HG02943 (cell line): ENCODE measurements at regions not wholly inside any gene's neighbourhood (a gene's known extent, or its start where the extent isn't known, plus 50 kb on each side); places are given as distances from the start of the nearest gene placed in this dataset.

Source experiments
- ATAC-seq: cut with Tn5 transposase; IDR thresholded peaks from one replicate; pipeline ENCODE4 v1.9.1; 2021; ENCODE audit warnings: mild to moderate bottlenecking, low read depth, moderate library complexity; ENCODE audit not compliant: unreplicated experiment

DNA sequence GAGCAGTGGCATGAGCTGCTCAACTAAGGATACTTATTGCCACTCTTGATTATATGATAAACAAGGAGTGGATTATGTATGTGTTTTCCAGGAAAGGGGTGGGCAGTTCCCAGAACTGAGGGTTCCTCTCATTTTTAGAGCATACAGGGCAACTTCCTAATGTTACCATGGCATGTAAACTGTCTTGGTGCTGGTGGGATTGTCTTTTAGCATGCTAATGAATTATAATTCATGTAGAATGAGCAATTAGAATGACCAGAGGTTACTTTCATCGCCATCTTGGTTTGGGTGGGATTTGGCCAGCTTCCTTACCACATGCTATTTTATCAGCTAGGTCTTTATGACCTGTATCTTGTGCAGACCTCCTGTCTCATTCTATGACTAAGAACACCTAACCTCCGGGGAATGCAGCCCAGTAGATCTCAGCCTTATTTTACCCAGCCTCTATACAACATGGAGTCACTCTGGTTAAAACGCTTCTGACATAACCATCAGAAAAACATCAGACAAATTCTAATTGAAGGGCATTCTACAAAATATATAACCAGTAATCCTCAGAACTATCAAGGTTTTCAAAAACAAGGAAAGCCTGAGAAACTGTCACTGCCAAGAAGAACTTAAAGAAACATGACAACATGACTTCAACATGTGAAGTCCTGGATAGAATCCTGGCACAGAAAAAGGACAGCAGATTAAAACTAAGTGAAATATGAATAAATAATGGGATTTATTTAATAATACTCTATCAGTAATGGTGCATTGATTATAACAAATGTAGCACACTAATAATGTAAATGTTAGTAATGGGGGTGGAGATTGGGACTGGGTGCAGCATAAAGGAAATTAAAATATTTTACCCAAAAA is 365.0 kb downstream of the SEMA3D start:
- no peak for ATAC-seq

DNA sequence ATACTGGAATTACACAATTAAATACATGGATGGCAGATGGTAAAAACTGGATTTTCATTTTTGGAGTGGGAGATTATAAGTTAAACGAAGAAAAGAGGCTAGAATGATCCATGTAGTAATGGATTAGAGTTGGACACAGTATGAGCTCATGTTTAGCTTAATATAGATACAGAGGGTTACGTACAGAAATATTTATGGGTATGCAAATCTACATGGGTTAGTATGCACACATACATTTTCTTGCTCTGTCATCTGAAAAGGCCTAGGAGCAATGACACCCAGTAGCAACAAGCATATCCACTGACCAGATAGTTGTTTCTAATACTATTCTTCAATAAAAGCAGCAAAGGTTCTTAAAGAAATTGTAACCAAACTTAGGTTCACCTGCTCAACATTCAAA is 366.4 kb downstream of the SEMA3D start:
- ATAC-seq = no peak

GRCh38 chr7:84817016-84817415 is 369.8 kb downstream of the SEMA3D start:
- no peak for ATAC-seq

DNA sequence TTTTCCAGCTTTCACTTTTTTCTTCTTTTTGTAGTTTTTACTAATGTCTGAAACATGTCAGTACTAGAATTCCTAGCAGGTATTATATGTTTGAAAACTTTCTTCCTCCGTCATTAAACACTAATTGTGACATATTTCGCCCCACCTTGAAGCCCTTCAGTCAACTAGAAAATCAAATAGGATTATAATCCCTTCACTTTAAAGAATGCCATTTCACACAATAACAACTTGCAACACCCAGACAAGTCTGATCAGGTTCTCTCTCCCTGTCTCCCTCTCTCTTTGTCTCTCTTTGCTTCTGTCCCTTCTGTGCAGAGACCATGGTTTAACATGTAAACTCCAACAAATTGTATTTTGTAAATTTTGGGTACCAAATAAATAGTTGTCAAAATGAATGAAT is 373.5 kb downstream of the SEMA3D start:
- no peak for ATAC-seq

- ATAC-seq = no peak
Measured at GRCh38 chr7:84812021-84812420, 374.8 kb downstream of the SEMA3D start.

DNA sequence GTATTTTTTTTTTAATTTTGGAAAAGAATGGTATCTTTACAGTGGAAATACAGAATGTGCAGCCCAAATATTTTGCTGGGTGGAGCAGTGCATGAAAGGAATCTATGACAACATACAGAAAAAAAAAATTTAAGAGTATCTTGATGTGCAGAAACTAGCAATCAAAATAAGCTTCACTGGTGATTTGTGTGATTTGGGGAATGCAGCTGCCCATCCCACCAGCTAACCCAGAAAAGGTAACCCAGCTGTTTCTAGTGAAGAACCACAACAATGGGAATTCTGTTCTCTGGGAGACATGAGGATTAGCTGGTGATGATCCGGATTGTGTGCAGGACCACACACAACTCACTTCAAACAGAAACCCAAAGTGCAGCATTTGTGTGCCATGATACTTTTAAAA is 375.5 kb downstream of the SEMA3D start:
- ATAC-seq = no peak

- no peak for ATAC-seq
Measured at GRCh38 chr7:84809877-84810276, 377.0 kb downstream of the SEMA3D start.

- no peak for ATAC-seq
Measured at GRCh38 chr7:84803979-84804378, 382.9 kb downstream of the SEMA3D start.

GRCh38 chr7:84801396-84801795 is 385.5 kb downstream of the SEMA3D start:
- ATAC-seq = no peak

- ATAC-seq = no peak
Measured at GRCh38 chr7:84800846-84801245, 386.0 kb downstream of the SEMA3D start.

- ATAC-seq = no peak
Measured at GRCh38 chr7:84799106-84799505, 387.8 kb downstream of the SEMA3D start.

DNA sequence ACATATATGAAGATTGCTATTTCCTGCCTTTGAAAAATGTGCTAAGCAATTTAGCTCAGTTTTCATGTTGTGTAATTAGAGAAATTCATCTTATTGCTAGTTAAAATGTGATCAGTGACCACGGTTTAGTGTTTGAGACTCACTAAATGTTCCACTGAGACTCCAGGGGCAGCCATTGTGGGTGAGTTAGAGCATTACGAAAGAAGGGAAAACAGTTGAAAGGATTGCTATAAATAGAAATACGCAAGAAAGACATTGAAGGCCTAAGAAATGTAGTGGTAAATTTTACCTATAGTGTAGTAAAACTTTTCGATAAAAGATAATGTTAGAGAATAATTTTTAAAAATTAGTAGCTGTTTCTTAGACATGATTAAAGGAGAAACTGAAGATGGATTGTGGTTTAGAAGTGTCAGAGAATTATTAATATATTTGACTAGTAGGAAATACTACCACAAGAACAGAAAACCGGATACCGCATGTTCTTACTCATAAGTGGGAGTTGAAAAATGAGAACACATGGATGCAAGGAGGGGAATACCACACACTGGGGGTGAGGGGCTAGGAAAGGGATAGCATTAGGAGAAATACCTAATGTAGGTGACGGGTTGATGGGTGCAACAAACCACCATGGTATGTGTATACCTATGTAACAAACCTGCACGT is 394.5 kb downstream of the SEMA3D start:
- ATAC-seq = no peak

GRCh38 chr7:84790882-84791281 is 396.0 kb downstream of the SEMA3D start:
- no peak for ATAC-seq

GRCh38 chr7:84786073-84786472 is 400.8 kb downstream of the SEMA3D start:
- ATAC-seq = no peak

DNA sequence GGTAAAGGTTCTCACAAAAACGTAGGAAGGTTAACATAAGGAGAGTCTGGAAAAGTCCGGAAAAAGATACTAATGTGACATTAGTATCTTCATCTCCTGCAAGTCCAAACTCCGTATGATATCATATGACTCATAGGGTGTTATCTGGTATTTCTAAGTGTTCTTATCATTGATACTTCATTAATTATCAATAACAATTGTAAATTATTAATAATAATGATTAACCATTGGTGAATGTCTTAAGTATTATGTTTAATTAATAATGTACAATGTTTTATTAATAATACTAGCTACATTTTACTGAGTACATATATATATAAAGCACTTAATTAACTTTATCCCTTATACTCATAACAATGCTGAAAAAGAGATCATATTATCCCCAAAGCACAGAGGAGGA is 402.4 kb downstream of the SEMA3D start:
- ATAC-seq = no peak

- ATAC-seq = no peak
Measured at GRCh38 chr7:84783141-84783778, 403.6 kb downstream of the SEMA3D start.

DNA sequence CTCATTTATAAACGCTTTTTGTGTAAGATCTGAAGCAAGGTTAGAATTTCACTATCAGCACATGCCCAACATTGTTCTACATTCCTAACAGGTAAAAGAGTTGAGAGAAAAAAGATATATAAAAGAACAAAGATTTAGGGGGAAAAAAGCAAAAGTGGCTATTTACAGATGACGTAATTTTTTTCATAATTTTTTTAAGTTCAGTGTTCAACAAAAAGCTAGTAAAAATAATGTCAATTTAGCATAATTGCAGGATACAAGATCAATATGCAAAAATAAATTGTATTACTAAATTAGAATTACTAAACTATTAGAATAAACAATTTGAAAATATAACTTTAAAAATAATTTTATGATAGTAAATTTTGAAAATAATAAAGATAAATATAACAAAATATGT is 405.0 kb downstream of the SEMA3D start:
- no peak for ATAC-seq

DNA sequence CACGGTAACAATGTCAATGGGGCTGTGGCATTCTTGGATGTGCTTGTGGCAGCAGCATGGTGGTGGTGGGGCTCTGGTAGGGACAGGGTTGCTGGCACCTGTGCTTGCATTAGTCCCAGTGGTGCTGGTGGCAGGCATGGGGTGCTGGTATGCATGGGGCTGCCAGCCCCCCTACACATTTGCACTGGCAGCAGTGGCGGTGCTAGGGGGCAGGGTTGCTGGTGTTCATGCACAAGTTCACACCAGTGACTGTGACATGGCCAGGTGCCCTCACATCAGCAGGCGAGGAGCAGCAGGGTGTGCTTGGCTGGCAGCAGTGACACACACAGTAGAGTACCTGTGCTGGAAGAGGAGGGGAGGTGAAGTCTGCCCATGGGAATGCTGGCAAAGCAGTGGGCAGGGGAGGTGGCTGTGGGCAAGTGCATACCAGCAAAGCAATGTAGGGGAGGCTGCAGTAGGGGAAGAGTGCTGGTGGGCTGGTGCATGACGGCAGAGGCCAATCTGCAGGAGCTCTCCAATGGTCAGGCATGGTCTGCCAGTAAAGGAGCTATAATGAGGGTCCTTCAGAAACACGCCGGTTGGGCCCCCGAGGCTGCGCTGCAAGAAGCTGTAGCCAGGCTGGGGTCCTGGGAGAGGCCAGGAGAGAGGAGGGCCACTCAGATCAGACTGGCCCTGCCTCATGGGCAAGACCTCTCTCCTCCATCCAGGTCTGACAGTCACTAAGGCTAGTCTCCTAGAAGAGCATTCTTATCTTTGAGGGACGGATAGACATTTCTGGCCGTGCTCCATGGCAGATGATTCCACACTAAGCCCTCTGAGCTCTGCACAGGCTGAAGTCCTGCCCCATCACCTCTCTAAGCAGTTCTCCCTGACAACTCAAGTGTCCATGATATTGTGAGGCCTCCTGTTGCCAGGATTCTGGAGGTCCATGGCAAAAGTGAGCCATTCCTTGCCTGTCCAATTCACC is 406.4 kb downstream of the SEMA3D start:
- no peak for ATAC-seq

- no peak for ATAC-seq
Measured at GRCh38 chr7:84757761-84758160, 429.1 kb downstream of the SEMA3D start.

- ATAC-seq = no peak
Measured at GRCh38 chr7:84746353-84746752, 440.5 kb downstream of the SEMA3D start.
